Kidney (tissue), 13 donors: ENCODE measurements at regions not wholly inside any gene's neighbourhood (a gene's known extent, or its start where the extent isn't known, plus 50 kb on each side); places are given as distances from the start of the nearest gene placed in this dataset.

Experiments
- DNase-seq, 5 donors: peaks; one replicate each; pipeline ENCODE4 v3.0.0-alpha.2; 2013 to 2020
- FAIRE-seq: peaks from 2 replicates; lab custom pipeline; 2012; peaks lifted over from hg19 to GRCh38; lab: Jason Lieb, UNC
- H3K27ac ChIP-seq, 2 donors: one replicate each; pipeline ENCODE4 v1.7.0; 2013; ENCODE audit warnings: low read depth in 2 of 2, low read length in 2 of 2, inconsistent platforms in 1 of 2
- H3K27me3 ChIP-seq: one replicate; pipeline ENCODE4 v1.7.1; 2013; ENCODE audit warnings: low read length, inconsistent platforms; ENCODE audit not compliant: control insufficient read depth, insufficient read depth
- H3K36me3 ChIP-seq, 3 donors: one replicate each; pipeline versions ENCODE4 v1.7.0 to v1.7.1; 2013; ENCODE audit warnings: low read length in 3 of 3, control low read depth in 1 of 3, inconsistent platforms in 1 of 3; ENCODE audit not compliant: insufficient read depth in 3 of 3, control insufficient read depth in 2 of 3
- H3K4me1 ChIP-seq, 3 donors: one replicate each; pipeline versions ENCODE4 v1.7.0 to v1.7.1; 2013; ENCODE audit warnings: low read length in 3 of 3, inconsistent platforms in 1 of 3, low read depth in 1 of 3; ENCODE audit not compliant: control insufficient read depth in 2 of 3, insufficient read depth in 2 of 3
- H3K4me3 ChIP-seq, 3 donors: one replicate each; pipeline versions ENCODE4 v1.7.0 to v1.8.1; 2013; ENCODE audit warnings: low read length in 3 of 3, control low read depth in 1 of 3, inconsistent platforms in 1 of 3
- H3K9ac ChIP-seq, 3 donors: one replicate each; pipeline versions ENCODE4 v1.7.0 to v1.7.1; 2013; ENCODE audit warnings: low read length in 3 of 3, control low read depth in 1 of 3, inconsistent platforms in 1 of 3
- H3K9me3 ChIP-seq, 3 donors: one replicate each; pipeline versions ENCODE4 v1.7.0 to v1.7.1; 2013; ENCODE audit warnings: low read length in 3 of 3, control low read depth in 1 of 3, inconsistent platforms in 1 of 3; ENCODE audit not compliant: control insufficient read depth in 2 of 3, insufficient read depth in 1 of 3
- CTCF ChIP-seq: IDR thresholded peaks from 3 replicates; pipeline ENCODE4 v1.5.1; 2012; ENCODE audit warnings: mild to moderate bottlenecking, moderate library complexity, borderline replicate concordance; ENCODE audit not compliant: insufficient read depth; ENCODE audit errors: extremely low read depth
- intact Hi-C: fragments of 100-400 bp; cut with DNase I; formaldehyde crosslinking; loops from one replicate; pipeline ENCODE4 v1.11.1; 2022
- donor health status: control.
- donor health status: control.
- donor health status: control.
- donor health status: control.
- donor health status: control.
- donor health status: DM: yes; HTN: yes; CAD: no.
- donor health status: Normal renal cell carcinoma (clear cell type).

GRCh38 chr18:56136105-56136504 is 502.3 kb downstream of the TXNL1 start:
- Histone ChIP-seq H3K27me3 (no peaks in the 10 kb centered on the region), H3K27ac (no peak overlapping the region), H3K4me1 (no peaks in the 10 kb centered on the region), H3K4me3 (no peak overlapping the region), H3K9ac (no peak overlapping the region), H3K9me3 (no peaks in the 10 kb centered on the region), H3K36me3 (no peaks in the 10 kb centered on the region)
- no peak for TF ChIP-seq CTCF
- intact Hi-C loops: no loop called here
- peak in 1 of 5 donors; percentile 16 for DNase-seq
- FAIRE-seq: no peak

- no peak overlapping the region for H3K4me3 ChIP-seq
- H3K9ac ChIP-seq: no peak overlapping the region
- no peak for TF ChIP-seq CTCF
- no peaks in the 10 kb centered on the region for H3K27me3 ChIP-seq
- H3K27ac ChIP-seq: no peak overlapping the region
- no peak for FAIRE-seq
- intact Hi-C loops: no loop called here
- H3K9me3 ChIP-seq: no peaks in the 10 kb centered on the region
- DNase-seq: no peak
- no peaks in the 10 kb centered on the region for H3K36me3 ChIP-seq
- no peaks in the 10 kb centered on the region for H3K4me1 ChIP-seq
Observed at GRCh38 chr18:56130481-56130880, 507.9 kb downstream of the TXNL1 start.

- DNase-seq: no peak
- Histone ChIP-seq H3K9ac (no peak overlapping the region), H3K4me3 (no peak overlapping the region), H3K4me1 (no peaks in the 10 kb centered on the region), H3K27me3 (no peaks in the 10 kb centered on the region), H3K9me3 (no peaks in the 10 kb centered on the region), H3K27ac (no peak overlapping the region), H3K36me3 (no peaks in the 10 kb centered on the region)
- no peak for TF ChIP-seq CTCF
- intact Hi-C loops: no loop called here
- no peak for FAIRE-seq
Observed at GRCh38 chr18:56128153-56128791, 510.1 kb downstream of the TXNL1 start.
